ENCODE measurements at regions not wholly inside any gene's neighbourhood (a gene's known extent, or its start where the extent isn't known, plus 50 kb on each side); places are given as distances from the start of the nearest gene placed in this dataset.
"Not testable (repeated sequence)": the region's sequence is repeated elsewhere in the genome, so short reads cannot be mapped to it uniquely, and the experiment has no call there.

DNA sequence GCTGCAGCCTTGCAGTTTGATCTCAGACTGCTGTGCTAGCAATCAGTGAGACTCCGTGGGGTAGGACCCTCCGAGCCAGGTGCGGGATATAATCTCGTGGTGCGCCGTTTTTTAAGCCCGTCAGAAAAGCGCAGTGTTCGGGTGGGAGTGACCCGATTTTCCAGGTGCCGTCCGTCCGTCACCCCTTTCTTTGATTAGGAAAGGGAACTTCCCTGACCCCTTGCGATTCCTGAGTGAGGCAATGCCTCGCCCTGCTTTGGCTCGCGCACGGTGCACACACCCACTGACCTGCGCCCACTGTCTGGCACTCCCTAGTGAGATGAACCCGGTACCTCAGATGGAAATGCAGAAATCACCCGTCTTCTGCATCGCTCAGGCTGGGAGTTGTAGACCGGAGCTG is 203.2 kb downstream of the SNCAIP start:
- DNase-seq (ENCODE audit: low spot score), result not testable (repeated sequence)

DNA sequence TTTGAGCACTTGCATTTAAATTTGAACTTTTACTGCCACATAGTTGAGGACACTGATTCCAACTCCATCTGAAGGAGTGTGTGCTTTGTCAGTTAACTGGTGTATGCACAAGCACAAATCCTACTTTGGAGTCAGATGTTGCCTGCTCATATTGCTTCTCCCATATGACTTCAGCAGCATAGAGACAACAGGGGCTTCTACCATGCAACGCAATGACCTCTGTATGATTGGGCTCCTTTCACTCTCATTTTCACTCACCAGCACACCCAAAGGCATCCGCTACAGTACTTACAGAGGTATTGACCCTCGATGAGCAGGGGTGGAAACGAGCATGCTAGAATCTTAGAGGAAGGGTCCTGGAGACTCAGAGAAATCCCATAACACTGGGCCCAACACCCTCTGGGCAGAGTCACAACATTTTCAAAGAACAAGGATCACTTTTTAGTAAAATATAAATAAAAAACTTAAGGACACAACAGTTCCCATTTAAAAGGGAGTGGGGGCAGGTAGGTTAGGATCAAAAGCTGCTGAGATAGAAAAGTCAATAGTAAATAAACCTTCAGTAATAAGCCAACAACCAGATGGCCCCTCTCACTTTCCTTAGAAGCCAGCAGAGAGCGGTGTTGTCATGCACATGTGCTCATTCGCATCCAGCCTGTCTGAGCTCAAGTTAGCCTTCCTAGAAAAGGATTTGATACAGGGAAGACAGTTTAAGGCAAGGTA is 203.8 kb downstream of the SNCAIP start:
- peak; percentile 73 for DNase-seq (ENCODE audit: low spot score)

DNA sequence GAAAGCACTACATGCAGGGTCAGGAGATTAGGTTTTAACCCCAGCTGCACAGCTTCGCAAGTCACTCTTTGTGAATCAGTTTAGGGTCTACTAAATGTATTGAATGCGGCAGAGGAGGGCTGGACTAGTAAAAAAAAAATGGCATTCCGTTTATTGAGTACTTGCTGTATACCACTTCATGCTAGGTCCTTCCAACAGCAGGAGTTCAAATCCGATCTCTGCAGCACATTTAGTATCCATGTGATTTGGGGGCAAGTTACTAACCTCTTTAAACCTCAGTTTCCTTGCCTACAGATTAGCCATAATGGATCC is 204.4 kb downstream of the SNCAIP start:
- DNase-seq (ENCODE audit: low spot score), result no peak

DNA sequence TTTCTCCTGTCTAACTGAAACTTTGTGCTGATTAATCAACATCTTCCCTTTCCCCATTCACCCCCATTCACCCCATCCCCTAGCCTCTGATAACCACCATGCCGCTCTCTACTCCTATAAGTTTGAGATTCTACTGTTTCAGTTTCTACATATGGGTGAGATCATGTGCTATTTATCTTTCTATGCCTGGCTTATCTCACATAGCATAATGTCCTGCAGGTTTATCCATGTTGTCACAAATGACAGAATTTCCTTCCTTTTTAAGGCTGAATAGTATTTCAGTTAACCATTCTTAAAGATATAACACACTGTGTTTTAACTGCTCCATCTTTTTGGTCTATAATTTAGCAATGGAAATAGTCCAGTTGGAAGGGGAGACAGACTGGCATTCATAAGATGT is 205.1 kb downstream of the SNCAIP start:
- no peak for DNase-seq (ENCODE audit: low spot score)

DNA sequence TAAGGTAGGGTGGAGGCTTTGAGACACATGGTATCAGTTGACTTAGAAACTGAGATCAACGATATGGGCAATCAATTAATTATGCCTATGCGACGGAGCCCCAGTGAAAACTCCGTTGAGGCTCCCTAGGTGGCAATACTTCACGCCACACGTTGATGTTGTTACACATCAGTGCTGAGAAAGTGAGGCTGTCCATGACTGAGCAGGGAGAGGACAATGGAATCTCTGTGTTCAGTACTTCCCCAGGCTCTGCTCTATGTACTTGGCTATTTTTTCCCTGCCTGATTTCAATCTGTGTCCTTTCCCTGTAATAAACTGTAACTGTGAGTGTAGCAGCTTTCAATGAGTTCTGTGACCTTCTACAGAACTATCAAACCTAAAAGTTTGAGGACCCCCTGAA is 211.7 kb downstream of the SNCAIP start:
- DNase-seq (ENCODE audit: low spot score), result no peak

DNA sequence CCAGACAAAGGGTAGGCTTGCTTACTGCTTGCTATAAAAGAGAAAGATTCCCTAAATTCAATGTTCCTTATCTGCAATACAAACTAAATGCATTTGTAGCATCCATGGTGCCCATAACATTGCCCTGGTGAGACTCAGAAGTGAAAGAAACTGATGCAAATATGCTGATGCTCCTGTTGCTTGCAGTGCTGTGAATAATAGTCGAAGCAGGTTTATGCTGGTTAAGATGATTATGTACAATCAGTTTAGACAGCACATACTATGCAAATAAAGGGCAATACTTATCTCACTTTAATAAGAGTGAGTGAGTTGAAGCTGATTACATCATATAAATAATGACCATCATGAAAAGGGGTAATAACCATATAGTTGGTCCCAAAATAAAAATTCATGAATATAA is 215.5 kb downstream of the SNCAIP start:
- no peak for DNase-seq (ENCODE audit: low spot score)

DNA sequence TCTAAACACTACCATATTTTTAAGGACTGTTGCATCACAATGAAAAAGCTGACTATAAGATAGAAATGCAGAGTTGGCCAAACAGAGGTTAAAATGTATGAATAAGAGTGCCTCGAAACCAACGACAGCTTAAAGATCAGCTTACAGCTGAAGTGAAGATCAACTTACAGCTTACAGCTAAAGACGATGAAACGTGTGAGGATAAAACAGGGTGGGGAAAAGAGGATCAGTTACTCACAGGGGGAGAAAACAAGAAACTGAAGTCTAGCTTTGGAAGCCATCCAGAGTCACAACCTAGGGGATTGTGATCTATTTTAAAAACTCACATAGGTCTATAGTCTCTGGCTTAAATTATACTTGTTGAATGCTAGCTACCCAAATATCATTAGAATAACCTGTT is 220.0 kb downstream of the SNCAIP start:
- no peak for DNase-seq (ENCODE audit: low spot score)

DNA sequence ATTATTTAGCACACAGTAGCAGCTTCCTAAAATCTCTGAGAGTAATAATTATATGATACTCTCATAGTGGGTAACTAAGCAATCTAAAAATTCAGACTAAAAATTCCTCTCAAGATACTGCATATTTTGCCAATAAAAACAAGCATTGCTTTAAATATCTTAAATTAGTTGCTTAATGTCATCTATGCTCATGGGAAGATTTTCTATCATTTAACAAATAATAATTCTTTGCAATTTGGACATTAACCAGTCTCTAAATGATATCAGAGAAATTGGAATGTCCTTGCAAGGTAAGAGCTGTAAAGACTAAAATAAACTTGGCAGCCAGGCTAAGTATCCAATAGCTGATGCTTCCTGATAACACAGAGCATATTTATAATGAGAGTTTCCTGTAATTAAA is 221.8 kb downstream of the SNCAIP start:
- DNase-seq (ENCODE audit: low spot score), result no peak

DNA sequence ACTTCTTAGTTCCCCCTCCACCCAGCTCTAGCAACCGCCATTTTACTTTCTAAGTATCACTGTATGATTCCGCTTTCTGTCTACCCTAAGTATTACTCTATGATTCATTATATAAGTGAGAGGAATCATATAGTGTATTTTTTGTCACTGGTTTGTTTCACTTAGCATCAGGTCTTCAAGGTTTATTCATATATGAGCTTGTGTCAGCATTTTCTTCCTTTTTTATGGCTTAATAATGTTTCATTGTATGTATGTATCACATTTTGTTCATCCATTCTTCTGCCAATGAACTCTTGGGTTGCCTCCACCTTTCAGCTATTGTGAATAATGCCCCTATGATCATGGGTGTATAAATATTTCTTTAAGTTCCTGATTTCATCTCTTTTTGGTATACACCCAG is 222.8 kb downstream of the SNCAIP start:
- no peak for DNase-seq (ENCODE audit: low spot score)

DNA sequence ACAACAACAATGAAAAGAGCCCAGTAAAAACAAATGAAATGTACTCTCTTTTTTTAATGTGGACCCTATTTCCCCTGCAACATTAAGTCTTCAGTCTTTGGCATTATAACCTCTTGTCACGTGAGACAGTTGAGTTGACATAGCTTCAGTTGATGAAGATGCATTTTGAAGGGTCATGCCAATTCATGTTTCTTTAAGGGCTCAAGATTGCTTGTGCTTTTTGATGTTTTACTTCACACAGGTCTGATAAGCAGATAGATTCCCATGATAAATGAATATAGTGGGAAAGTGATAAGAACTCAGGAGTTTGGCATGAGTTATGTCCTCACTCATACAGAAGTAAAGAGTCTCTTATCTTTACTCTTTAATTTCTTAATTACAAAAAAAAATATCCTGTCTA is 229.4 kb downstream of the SNCAIP start:
- DNase-seq (ENCODE audit: low spot score), result no peak

DNA sequence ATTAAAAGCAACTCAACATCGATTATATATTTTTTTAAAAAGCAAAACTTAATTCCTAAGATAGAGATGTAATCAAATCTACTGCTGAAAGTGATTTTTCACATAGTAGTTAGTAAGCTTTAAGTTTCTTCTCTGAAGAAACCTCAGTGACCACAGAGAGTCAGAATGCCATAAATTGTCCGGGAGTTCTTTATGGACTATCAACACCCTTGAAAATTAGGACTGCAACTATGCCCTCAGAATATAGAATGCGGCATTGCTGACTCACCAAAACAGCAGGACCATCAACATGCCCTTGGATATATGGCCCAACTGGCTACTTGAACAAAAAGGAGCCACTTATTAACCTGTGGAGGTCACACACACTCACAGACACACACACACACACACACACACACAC is 228.9 kb upstream of the SNX2 start:
- DNase-seq (ENCODE audit: low spot score), result no peak

DNA sequence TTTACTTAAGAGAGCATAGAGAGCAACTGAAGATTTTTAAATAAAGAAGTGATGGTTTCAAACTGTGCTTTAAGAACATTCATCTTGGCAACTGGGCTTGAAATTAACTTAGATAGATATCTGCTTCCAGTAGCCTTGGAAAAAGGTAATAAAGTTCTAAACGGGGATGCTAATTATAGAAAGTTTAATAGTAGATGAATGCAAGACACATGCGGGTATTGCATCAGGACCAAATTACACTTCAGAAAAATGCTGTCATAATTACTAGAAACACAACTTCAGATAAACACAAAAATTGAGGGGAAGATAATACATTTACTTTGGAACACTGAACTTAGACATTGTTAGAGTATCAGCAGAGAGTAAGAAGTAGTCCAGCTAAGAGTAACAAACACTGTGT is 227.7 kb upstream of the SNX2 start:
- no peak for DNase-seq (ENCODE audit: low spot score)

DNA sequence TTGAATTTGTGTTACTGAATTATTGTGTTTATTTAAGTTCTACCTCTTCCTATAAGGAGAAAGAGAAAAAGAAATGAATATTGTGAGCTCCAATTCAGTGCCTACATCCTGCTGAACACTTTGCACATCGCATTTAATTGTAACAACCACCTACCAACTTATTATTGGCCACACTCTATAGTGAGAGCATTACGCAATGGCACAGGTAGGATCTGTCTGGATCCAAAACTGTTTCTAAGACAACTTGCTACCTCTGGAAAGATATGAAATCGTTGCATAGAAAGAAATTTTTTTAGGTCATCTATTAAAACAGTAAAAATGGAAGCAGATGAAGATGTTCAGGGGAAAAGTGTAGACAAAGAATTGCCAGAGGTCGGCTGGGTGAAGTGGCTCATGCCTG is 227.2 kb upstream of the SNX2 start:
- no peak for DNase-seq (ENCODE audit: low spot score)

DNA sequence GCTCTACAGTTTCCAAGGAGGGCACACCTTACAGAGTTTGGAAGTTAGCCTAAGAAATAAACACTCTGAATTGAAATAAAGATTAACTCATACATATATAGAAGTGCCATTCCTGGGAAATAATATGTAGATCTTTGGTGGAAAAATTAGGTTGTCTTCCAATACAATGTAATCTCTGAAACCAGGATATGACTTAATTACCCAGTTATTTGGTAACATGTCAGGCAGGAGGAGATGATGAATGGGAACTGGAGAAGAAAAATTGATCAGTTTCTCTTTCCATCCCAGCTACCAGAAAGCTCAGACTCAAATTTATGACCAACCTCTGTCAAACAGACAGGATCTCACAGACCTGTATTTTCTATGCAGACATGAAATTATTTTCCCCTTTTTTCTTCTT is 215.2 kb upstream of the SNX2 start:
- no peak for DNase-seq (ENCODE audit: low spot score)

DNA sequence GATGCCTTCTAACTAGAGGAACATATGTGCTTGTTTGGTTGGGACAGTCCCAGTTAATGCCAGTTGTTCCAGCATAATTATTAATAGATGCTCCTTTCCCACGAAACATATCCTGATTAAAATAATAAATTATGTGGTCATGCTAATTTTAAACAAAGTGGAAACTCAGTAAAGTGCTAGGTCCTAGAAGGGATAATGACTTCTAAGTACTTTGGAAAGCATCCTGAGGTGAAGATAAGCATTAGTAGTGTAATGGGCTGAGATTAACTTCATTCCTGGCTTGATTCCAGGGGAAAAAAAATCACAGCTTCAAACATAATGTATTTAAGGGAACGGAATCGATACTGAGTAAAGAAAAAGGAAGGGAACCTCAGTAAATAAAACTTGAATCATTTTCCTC is 213.7 kb upstream of the SNX2 start:
- DNase-seq (ENCODE audit: low spot score), result no peak

DNA sequence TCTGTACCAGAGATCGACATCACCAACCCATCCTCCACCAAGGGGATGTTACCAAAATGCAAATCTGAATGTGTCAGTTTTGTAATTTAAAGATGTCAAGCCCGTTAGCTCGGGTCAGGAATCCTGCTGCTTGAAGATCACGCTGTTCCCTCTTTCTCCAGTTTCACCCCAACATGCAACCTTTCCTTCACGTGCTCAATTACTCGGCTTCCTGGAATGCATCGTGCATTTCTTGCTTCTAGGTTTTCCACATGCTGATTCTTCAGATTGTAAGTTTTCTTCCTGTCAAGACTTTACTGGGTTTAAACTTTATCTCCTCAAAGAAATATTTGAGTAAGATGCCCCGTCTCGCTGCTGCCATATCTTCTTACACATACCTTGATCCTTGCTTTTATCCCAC is 209.5 kb upstream of the SNX2 start:
- no peak for DNase-seq (ENCODE audit: low spot score)

DNA sequence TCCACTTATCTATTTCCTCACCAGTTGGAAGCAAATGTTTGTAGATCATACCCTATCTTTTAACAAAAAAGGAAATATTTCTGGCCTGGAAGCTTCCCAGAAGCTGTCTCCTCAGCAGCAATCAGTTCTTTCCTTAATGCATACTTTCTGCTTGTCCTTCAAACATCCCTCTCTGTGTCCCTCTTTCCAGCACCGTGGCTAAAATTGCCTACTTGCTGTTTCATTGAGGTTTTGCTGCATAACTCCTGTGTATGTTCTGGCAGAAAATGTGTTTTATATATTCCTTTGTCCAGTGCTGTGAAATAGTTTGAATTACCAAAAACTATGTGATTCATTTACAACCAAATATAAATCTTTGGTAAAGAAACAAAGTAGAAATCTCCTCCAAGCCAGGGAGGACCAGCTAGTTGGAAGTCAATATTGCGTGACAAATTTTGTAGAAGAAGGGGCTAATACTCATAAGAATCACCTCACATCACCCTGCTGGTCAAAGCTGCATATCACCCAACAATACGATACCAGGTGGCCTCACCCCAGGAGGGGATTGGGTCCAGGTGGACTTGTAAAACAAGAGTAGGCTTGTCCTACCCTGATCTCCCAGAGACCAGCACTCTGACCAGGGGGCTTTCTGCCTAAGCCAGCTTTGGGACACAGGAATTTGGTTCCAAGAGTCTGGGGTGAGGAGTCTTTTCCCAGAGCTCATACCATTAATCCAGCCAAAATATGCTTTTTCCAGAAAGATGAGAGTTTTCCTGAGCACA is 198.4 kb upstream of the SNX2 start:
- DNase-seq (ENCODE audit: low spot score), result no peak

DNA sequence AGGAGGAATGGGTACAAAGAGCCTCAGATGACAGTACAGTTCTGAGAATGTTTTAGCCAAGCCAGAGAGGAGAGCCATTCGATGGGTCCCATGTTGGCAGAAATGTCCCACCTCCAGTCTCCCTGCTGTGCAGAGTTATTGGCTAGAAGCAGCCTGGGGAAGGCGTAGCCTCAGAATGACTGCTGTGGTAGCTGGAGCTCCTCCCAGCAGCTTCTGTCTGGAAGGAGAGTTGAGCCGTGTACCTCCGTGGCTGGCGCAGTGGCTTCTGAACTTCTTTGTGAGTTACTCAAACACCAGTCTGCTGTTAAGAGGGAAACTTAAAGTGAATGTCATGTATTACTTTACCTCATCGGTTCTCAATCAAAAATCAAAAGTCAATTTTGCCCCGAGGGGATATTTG is 193.3 kb upstream of the SNX2 start:
- no peak for DNase-seq (ENCODE audit: low spot score)

DNA sequence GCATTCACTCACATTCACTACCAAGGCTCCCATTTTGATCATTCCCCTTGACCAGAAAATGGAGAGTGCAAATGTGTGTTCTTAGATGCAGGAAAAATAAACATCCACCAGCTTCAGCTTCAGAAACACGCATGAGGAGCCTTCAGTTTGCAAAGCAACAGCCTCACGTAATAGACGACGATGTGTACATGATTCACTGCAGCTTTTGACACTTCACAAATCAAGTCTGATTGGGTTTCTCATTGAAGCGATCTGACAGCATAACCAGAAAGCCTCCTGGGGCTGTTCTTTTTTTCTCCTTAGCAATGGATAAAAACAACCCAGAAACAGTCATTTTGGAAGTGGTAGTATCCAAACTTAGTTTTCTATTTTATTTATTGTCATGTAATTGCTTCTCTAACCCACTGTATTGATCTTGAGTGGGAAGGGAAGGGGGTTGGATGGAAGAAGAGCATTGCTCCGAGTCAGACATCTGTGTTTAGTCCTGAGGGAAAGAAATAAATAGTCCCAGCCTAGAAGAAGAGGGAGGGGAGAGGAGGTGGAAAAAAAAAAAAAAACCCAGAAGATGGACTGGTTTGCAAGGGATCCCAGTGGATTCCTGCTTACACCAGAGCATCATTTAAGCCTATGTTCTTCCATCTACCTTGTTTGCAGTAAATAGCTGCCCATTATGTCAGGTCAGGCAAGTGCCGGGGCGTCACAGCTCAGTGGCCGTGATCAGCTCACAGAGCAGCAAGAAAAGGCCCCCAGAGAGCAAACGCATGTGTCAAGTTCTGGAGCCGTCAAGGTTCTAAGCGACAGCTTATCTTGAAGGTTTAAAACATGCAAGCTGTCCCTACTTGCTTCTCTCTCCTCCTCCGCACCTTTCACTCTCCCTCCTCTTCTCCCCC is 190.2 kb upstream of the SNX2 start:
- peak; percentile 19 for DNase-seq (ENCODE audit: low spot score)

DNA sequence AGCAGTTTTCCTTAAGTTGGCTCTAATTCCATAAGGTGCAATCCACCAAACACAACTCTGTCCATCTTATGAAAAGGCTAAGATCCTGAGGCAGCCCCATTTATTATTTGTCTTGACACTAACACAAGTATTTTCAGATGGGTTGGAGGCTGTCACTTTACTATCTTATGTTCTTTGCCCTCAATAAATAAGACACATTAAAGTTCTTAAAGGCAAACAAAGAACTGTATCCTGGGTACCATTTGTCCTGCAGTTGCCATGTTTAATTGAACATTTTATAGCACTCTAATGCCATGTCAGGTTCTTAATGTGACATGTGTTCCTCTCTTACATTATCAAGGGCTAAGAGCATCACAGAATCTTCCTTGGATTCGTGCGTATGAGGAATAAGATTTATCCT is 189.5 kb upstream of the SNX2 start:
- no peak for DNase-seq (ENCODE audit: low spot score)

DNA sequence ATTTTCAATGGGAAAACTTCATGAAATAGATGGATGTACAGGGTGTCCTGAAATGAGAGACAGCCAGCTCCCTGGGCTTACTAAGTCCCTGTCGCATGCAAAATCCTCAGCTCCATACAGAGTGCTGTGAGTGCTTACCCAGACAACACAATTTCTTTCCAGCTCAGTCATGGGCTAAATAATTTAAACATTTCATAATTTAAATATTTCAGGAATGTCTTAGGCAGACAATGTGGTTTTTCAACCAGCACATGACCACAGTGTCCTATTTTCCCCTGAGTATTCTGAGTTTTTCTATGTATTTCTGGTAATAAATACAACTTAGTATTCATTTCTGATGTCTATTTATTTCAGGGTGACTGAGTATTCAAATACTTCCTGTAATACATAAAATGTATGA is 188.5 kb upstream of the SNX2 start:
- DNase-seq (ENCODE audit: low spot score), result no peak

DNA sequence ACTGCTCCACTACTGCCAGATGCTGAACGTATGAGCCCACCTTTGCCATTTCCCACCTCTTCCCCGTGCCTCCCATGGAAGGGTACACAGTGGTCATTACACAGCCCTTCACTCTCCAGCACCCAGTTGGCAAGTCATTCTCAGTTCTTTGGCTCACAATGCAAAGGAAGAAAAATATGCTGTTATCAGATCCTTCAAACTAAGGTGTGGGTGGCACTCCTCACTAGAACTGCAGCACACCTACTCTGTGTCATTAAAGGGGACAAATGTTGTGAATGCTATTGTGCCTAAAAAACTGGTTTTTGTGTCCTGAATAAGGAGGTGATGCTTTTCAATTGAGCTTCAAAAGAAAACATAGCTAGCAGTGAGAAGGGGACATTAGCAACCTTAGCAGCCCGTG is 183.1 kb upstream of the SNX2 start:
- no peak for DNase-seq (ENCODE audit: low spot score)

DNA sequence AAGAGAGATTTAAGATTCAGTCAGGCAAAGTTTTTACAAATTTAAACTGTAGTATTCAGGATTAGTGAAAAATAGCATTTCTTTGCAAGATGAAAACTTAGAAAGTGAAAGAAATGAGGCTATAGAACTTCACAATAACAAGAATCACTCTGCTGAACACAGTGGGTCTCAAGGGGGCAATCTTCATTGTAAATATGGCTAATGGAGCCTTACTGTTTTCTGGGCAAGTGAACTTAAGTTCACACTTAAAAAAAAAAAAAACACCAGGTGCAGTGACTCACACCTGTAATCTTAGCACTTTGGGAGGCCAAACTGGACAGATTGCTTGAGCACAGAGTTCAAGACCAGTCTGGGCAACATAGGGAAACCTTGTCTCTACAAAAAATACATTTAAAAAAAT is 175.9 kb upstream of the SNX2 start:
- peak; percentile 64 for DNase-seq (ENCODE audit: low spot score)

All from NAMALWA (cell line).